ENCODE measurements at regions not wholly inside any gene's neighbourhood (a gene's known extent, or its start where the extent isn't known, plus 50 kb on each side); places are given as distances from the start of the nearest gene placed in this dataset.

DNA sequence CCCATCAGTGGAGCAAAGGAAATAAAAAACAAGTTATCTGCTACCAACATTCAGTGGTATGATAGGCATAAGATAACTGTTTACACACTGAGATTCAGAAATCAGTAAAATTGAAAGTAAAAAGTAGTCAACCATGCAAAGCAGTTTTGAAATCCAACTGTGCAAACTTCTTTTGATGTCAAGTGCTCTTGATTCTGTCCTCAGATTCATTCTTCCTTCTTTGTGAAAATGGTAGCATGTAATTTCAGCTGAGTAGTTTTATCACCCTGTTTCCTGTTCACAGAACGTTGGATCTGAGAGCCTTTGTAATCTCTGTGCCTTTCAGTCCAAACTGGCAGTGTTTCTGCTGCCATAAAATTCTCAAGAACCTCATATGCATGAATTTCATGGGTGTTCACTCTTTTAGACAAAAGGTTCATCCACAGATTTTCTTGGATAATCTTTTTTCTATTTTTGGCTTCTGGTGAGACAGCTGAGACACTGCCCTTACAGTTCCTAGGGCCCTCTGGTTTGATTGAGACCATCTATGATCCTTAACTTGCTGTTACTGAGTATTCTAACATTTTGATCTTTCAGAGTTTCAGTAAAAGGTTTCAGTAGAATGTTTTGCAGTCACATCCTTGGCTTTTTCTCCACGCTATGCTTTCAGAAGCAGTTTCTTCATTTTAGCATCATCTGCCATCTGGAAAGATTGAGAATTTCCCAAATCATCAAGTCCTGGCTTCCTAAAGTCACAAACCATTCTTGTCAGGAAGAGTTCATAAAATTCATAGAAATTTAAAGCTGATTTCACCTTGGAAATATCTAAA lies 272.3 kb upstream of the EPHA4 start:
- Mint-ChIP-seq H3K36me3 (ENCODE audit: low read depth) (no peaks in the 10 kb centered on the region), H3K27ac (no peak overlapping the region), H3K9me3 (no peaks in the 10 kb centered on the region), H3K4me1 (ENCODE audit: low read depth) (no peaks in the 10 kb centered on the region), H3K4me3 (no peak overlapping the region), H3K27me3 (ENCODE audit: low read depth) (no peaks in the 10 kb centered on the region)
- no peak for DNase-seq (ENCODE audit: low spot score)

DNA sequence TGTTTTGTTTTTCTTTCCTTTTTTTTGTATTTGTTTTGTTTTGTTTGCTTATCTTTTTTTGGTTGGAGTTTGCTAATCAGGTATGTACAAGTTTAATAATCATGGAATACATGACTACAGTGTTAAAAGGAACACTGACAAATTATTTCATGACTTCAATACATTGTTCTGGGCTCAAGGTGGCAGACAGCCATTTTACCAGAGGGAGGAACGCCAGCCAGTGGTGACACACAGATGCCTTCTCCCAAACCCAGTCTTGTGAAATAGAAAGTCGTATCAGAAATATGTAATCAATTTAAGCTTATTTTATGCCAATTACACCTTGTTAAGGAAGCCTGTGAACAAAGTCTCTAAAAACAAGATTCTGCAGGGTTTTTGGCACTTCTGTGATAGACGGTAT lies 264.0 kb upstream of the EPHA4 start:
- H3K27me3 Mint-ChIP-seq (ENCODE audit: low read depth), result no peaks in the 10 kb centered on the region
- H3K27ac Mint-ChIP-seq, result no peak overlapping the region
- H3K9me3 Mint-ChIP-seq, result no peaks in the 10 kb centered on the region
- no peak for DNase-seq (ENCODE audit: low spot score)
- no peaks in the 10 kb centered on the region for H3K36me3 Mint-ChIP-seq (ENCODE audit: low read depth)
- H3K4me1 Mint-ChIP-seq (ENCODE audit: low read depth), result no peaks in the 10 kb centered on the region
- no peak overlapping the region for H3K4me3 Mint-ChIP-seq

- no peaks in the 10 kb centered on the region for H3K27me3 Mint-ChIP-seq (ENCODE audit: low read depth)
- H3K4me3 Mint-ChIP-seq, result no peak overlapping the region
- H3K9me3 Mint-ChIP-seq, result no peaks in the 10 kb centered on the region
- no peaks in the 10 kb centered on the region for H3K4me1 Mint-ChIP-seq (ENCODE audit: low read depth)
- no peaks in the 10 kb centered on the region for H3K36me3 Mint-ChIP-seq (ENCODE audit: low read depth)
- no peak for DNase-seq (ENCODE audit: low spot score)
- H3K27ac Mint-ChIP-seq, result no peak overlapping the region
These were observed 261.9 kb upstream of the EPHA4 start for GRCh38 chr2:221833966-221834365.

GRCh38 chr2:221831051-221831450 lies 258.9 kb upstream of the EPHA4 start:
- no peaks in the 10 kb centered on the region for H3K27me3 Mint-ChIP-seq (ENCODE audit: low read depth)

GRCh38 chr2:221822416-221822815 lies 250.3 kb upstream of the EPHA4 start:
- Mint-ChIP-seq H3K27me3 (ENCODE audit: low read depth) (no peaks in the 10 kb centered on the region), H3K36me3 (ENCODE audit: low read depth) (no peaks in the 10 kb centered on the region), H3K27ac (no peak overlapping the region), H3K4me1 (ENCODE audit: low read depth) (no peaks in the 10 kb centered on the region), H3K9me3 (no peaks in the 10 kb centered on the region), H3K4me3 (no peak overlapping the region)
- DNase-seq (ENCODE audit: low spot score), result no peak

More at GRCh38 chr2:221831051-221831450, 258.9 kb upstream of the EPHA4 start:
- H3K9me3 Mint-ChIP-seq, result no peaks in the 10 kb centered on the region
- H3K4me1 Mint-ChIP-seq (ENCODE audit: low read depth), result no peaks in the 10 kb centered on the region
- H3K27ac Mint-ChIP-seq, result no peak overlapping the region
- no peak for DNase-seq (ENCODE audit: low spot score)
- H3K36me3 Mint-ChIP-seq (ENCODE audit: low read depth), result no peaks in the 10 kb centered on the region
- no peak overlapping the region for H3K4me3 Mint-ChIP-seq

DNA sequence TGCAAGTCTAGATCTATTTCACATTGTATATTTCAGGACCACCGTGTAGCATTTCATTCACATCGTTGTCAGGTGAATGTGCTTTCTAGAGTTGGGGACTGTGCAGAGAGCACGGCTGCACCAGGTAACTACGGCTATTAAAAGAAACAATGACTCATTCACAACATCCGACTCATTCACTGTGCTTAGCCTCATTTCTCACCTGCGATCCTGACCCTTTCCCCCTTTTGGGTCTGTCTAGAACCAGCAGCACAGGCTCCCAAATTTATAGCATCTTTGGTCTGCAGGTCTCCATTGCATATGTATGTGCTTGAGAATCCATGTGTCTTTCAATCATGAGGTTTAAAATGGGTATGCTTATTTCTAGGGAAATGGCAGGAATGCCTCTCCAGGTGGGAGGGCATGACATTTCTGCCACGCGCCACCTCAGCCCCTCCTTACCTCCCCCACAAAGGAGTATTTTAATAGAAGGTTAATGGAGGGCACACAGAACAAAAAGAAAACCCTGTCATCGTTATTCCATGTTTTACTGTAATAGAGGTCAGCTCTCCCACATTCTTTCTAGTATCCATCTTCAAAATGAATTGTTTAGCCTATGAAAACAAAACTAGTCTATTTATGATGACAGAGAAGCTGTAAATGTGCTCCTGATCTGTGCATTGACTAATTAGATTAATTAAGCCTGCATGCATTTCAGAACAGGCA lies 246.7 kb upstream of the EPHA4 start:
- Mint-ChIP-seq H3K9me3 (peaks cover 4% of the 10 kb centered on the region), H3K4me1 (ENCODE audit: low read depth) (no peaks in the 10 kb centered on the region), H3K36me3 (ENCODE audit: low read depth) (no peaks in the 10 kb centered on the region), H3K27ac (no peak overlapping the region), H3K27me3 (ENCODE audit: low read depth) (no peaks in the 10 kb centered on the region), H3K4me3 (no peak overlapping the region)
- no peak for DNase-seq (ENCODE audit: low spot score)

- H3K27ac Mint-ChIP-seq, result no peak overlapping the region
- H3K4me3 Mint-ChIP-seq, result no peak overlapping the region
- no peaks in the 10 kb centered on the region for H3K4me1 Mint-ChIP-seq (ENCODE audit: low read depth)
- DNase-seq (ENCODE audit: low spot score), result no peak
- no peaks in the 10 kb centered on the region for H3K36me3 Mint-ChIP-seq (ENCODE audit: low read depth)
- no peaks in the 10 kb centered on the region for H3K27me3 Mint-ChIP-seq (ENCODE audit: low read depth)
- H3K9me3 Mint-ChIP-seq, result peaks cover 4% of the 10 kb centered on the region
These were observed 245.8 kb upstream of the EPHA4 start for GRCh38 chr2:221817878-221818277.

GRCh38 chr2:221817052-221817451 lies 244.9 kb upstream of the EPHA4 start:
- Mint-ChIP-seq H3K27me3 (ENCODE audit: low read depth) (no peaks in the 10 kb centered on the region), H3K4me1 (ENCODE audit: low read depth) (no peaks in the 10 kb centered on the region), H3K9me3 (peaks cover 4% of the 10 kb centered on the region), H3K4me3 (no peak overlapping the region), H3K27ac (no peak overlapping the region), H3K36me3 (ENCODE audit: low read depth) (no peaks in the 10 kb centered on the region)
- DNase-seq (ENCODE audit: low spot score), result no peak

- Mint-ChIP-seq H3K4me1 (ENCODE audit: low read depth) (no peaks in the 10 kb centered on the region), H3K27ac (no peak overlapping the region), H3K27me3 (ENCODE audit: low read depth) (no peaks in the 10 kb centered on the region), H3K9me3 (peaks cover 4% of the 10 kb centered on the region), H3K36me3 (ENCODE audit: low read depth) (no peaks in the 10 kb centered on the region), H3K4me3 (no peak overlapping the region)
- DNase-seq (ENCODE audit: low spot score), result no peak
These were observed 244.5 kb upstream of the EPHA4 start for GRCh38 chr2:221816566-221816965.

GRCh38 chr2:221810650-221811049 lies 238.5 kb upstream of the EPHA4 start:
- H3K27me3 Mint-ChIP-seq (ENCODE audit: low read depth), result no peaks in the 10 kb centered on the region
- no peaks in the 10 kb centered on the region for H3K36me3 Mint-ChIP-seq (ENCODE audit: low read depth)
- no peak overlapping the region for H3K4me3 Mint-ChIP-seq
- no peak for DNase-seq (ENCODE audit: low spot score)
- no peaks in the 10 kb centered on the region for H3K4me1 Mint-ChIP-seq (ENCODE audit: low read depth)
- no peak overlapping the region for H3K27ac Mint-ChIP-seq
- peaks cover 4% of the 10 kb centered on the region for H3K9me3 Mint-ChIP-seq

GRCh38 chr2:221810245-221810644 lies 238.1 kb upstream of the EPHA4 start:
- Mint-ChIP-seq H3K36me3 (ENCODE audit: low read depth) (no peaks in the 10 kb centered on the region), H3K27me3 (ENCODE audit: low read depth) (no peaks in the 10 kb centered on the region)

DNA sequence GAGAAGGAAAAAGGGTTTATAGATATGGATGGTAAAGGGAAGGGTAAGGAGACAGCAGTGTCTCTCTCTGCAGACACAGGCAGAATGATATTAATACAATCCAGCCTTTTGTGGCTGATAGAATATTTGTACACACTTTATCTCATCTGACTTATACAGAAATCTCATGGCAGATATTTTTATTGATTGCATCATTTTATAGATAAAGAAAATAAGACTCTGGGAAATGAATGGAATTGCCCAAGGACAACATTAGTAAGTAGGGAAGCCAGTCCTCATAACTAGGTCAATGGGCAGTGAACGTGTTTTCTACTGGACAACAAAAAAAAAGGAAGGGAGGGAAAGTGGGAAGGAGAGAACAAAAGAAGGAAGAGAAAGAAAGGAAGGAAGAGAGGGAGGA lies 236.4 kb upstream of the EPHA4 start:
- H3K36me3 Mint-ChIP-seq (ENCODE audit: low read depth), result no peaks in the 10 kb centered on the region
- no peak overlapping the region for H3K27ac Mint-ChIP-seq
- no peak overlapping the region for H3K4me3 Mint-ChIP-seq
- H3K4me1 Mint-ChIP-seq (ENCODE audit: low read depth), result no peaks in the 10 kb centered on the region
- no peak for DNase-seq (ENCODE audit: low spot score)
- H3K9me3 Mint-ChIP-seq, result no peaks in the 10 kb centered on the region
- H3K27me3 Mint-ChIP-seq (ENCODE audit: low read depth), result no peaks in the 10 kb centered on the region

More at GRCh38 chr2:221810245-221810644, 238.1 kb upstream of the EPHA4 start:
- DNase-seq (ENCODE audit: low spot score), result no peak
- no peak overlapping the region for H3K27ac Mint-ChIP-seq
- H3K4me1 Mint-ChIP-seq (ENCODE audit: low read depth), result no peaks in the 10 kb centered on the region
- H3K9me3 Mint-ChIP-seq, result peaks cover 4% of the 10 kb centered on the region
- no peak overlapping the region for H3K4me3 Mint-ChIP-seq

DNA sequence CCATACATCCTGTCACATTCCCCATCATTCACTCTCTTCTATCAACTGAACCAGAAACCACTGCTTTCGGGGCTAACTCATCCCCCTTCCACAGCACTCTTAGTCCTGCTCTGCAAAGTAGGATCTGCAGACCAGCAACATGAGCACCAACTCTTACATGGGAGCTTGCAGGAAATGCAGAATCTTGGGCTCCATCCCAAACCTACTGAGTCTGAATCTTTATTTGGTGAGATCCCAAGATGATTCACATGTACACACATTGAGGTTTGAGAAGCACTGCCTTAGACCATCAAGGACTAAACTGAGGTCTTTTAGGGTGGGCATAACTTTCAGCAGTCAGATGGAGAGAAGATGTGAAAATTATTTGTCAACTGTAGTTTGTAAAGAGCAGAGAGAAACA lies 235.6 kb upstream of the EPHA4 start:
- H3K27me3 Mint-ChIP-seq (ENCODE audit: low read depth), result no peaks in the 10 kb centered on the region

GRCh38 chr2:221802089-221802488 lies 230.0 kb upstream of the EPHA4 start:
- no peaks in the 10 kb centered on the region for H3K4me1 Mint-ChIP-seq (ENCODE audit: low read depth)
- DNase-seq (ENCODE audit: low spot score), result no peak
- no peak overlapping the region for H3K27ac Mint-ChIP-seq
- no peaks in the 10 kb centered on the region for H3K27me3 Mint-ChIP-seq (ENCODE audit: low read depth)
- no peaks in the 10 kb centered on the region for H3K36me3 Mint-ChIP-seq (ENCODE audit: low read depth)
- H3K4me3 Mint-ChIP-seq, result no peak overlapping the region
- H3K9me3 Mint-ChIP-seq, result peaks cover 2% of the 10 kb centered on the region

More for the DNA sequence above, 235.6 kb upstream of the EPHA4 start:
- H3K9me3 Mint-ChIP-seq, result no peaks in the 10 kb centered on the region
- no peak overlapping the region for H3K27ac Mint-ChIP-seq
- H3K36me3 Mint-ChIP-seq (ENCODE audit: low read depth), result no peaks in the 10 kb centered on the region
- DNase-seq (ENCODE audit: low spot score), result no peak
- no peaks in the 10 kb centered on the region for H3K4me1 Mint-ChIP-seq (ENCODE audit: low read depth)
- no peak overlapping the region for H3K4me3 Mint-ChIP-seq
